C1 segment of cervical spinal cord (tissue), 14 donors: ENCODE measurements at regions not wholly inside any gene's neighbourhood (a gene's known extent, or its start where the extent isn't known, plus 50 kb on each side); places are given as distances from the start of the nearest gene placed in this dataset.
"Not testable (repeated sequence)": the region's sequence is repeated elsewhere in the genome, so short reads cannot be mapped to it uniquely, and the experiment has no call there.

Experiments used
- DNase-seq, 14 donors: peaks; one replicate each; lab custom pipeline; 2025; lab: John Stamatoyannopoulos, UW

DNA sequence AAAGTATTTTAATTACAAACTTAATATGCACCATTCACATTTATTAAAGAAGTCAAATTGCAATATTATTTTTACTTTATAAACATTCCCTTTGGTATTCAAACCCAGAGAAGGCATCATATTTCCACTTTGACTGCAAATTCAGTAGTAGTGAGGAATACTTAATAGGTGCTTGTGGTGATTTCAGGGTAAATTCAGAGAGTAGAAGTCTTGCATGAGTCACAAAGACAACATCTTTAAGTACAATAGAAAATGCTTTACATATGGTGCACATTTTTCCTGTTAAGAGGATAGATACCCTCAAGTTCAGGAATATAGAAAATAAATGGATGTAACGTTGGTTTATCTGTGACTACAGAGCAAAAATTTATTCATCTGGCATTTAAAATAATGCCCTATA is 390.2 kb downstream of the TENT5A start:
- no peak for DNase-seq

DNA sequence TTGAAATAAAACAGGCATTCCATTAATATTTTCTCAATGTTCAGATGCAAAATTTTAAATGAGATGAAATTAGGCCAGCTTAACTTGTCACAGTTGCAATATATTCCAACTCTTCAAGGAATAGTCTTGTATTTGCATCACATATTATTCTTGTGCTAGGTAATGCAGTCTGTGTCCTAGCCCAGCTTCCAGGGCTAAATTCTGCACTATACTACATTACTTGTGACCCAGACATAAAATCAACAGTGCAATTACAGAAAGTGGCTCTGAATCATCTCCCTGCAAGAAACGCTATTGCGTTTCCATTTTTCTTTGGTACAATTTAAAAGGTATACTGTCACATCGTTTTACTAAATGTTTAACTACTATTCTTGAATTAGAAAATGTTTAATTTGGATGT is 399.2 kb downstream of the TENT5A start:
- no peak for DNase-seq

DNA sequence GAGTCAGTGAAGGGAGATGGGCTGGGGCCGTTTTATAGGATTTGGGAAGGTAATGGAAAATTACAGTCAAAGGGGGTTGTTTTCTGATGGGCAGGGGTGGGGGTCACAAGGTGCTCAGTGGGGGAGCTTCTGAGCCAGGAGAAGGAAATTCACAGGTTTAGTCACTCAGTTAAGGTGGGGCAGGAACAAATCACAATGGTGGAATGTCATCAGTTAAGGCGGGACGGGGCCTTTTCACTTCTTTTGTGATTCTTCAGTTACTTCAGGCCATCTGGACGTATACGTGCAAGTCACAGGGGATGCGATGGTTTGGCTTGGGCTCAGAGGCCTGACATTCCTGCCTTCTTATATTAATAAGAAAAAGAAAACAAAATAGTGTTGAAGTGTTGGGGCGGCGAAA is 408.5 kb downstream of the TENT5A start:
- DNase-seq, result not testable (repeated sequence)

DNA sequence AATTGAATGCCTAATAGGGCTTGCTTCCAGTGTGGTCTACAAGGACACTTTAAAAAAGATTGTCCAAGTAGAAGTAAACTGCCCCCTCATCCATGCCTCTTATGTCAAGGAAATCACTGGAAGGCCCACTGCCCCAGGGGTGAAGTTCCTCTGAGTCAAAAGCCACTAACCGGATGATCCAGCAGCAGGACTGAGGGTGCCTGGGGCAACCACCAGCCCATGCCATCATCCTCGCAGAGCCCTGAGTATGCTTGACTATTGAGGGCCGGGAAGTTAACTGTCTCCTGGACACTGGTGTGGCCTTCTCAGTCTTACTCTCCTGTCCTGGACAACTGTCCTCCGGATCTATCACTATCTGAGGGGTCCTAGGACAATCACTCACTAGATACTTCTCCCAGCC is 411.5 kb downstream of the TENT5A start:
- no peak for DNase-seq

DNA sequence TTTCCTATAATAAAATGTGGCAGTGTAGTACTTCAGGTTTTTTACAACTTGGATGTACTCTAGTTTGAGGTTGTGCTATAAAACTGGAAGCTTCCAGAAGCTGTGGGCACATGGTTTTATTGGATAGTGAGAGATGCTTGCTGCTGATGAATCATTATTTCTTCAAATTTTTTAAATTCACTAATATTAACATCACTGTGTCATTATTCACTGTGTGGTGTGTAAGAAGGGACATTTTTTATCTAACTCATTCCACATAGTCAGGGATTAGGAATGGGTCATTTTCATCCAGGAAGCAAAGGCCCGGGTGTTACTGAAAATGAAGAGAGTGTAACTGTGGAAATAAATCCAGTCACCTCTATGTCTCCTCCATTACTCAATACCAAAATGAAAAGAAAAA is 421.0 kb downstream of the TENT5A start:
- no peak for DNase-seq

DNA sequence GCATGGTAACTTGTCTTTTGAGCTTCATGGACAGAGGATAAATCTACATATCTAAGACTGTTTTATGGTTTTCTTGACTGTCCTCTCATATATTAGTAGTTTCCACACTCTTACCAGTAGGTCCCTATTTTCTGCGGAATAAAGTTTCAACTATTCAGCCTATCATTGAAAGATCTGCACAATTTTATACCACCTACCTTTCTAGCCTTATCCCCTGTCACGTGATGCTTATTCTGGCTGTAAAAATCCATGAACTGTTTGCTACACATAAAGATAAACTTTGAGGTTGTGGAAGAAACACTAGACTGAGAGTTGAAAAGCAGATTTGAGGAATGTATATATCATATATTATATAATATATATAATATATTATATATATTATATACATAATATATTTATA is 423.8 kb downstream of the TENT5A start:
- no peak for DNase-seq

DNA sequence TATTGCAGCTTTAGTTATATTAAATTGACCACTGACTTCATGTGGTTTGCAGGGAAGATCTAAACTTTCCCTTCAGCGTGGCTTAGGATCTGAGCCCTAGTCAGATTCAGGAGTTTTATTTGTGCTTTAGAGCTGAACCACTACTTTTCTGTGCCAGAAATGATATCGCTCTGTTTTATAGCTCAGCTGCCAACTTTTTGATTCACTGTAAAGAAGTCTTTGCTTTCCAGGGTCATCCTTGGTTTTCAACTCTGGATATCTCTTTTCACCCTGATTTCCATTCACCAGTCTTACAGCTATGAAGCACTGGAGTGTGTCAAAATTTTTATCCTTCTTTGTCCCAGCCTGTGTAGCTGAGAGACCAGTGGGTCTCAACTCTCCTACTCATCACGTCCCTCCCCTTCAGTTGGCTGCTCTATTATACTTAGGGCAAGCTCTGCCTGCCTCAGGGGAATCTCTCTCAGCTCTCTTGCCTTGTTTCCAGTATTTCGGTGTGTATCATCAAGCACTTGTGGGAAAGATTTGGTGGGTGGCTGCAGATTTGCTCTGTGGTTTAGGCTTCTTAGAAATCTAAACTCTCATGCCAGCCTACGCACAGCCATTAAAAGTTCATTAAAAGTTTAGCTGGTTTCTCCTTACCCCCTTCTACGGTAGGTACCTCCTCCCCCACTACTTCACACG is 425.5 kb downstream of the TENT5A start:
- no peak for DNase-seq

DNA sequence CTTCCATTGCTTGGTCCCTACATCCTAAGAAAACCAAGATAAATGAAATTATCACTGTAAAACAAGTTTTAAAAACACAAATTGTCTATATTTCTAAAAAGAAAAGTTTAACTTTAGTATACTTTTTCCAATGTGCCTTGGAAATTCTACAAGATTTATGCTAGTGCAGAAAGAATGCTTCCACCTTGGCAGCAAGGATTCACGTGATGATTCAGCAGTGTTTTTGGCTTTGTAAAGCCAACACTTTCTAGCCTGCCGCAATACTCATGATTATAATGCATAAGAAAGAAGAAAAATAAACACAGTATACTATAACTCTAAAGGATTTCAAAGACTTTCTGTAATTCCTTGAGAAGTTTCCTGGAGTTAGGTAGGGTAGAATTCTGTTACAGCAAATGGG is 442.7 kb downstream of the TENT5A start:
- DNase-seq, result no peak

DNA sequence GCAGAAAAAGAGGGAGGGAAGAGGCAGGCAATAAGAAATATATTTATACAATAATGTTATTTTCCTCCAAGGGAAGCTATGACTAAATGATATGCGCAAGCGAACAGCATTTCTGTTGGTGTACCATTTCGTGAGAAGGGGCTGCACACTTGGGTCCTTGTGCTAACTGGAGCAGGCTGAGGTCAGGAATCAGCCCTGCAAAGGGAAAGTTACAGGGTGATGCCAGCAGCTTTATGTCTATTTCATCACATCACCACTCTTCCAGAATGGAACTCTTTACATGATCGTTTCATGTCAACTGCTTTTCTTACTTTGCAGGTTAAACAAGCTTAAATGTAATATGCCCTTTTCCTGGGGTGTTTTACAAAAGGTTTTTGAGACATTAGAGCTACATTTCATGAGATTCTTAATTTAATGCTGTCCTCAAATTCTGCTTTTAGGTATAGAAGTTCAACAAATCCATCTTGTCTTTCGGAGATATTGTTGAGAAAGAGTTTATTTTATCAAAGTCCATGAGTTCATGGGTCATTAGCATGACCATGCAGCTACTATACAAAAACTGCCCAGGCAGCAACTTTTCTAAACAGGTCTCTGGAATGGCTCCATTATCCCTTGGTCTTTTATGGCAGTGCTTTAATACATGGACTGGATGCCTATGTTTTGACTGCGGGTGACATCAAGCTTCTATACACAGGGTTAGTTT is 443.8 kb downstream of the TENT5A start:
- DNase-seq, result no peak

DNA sequence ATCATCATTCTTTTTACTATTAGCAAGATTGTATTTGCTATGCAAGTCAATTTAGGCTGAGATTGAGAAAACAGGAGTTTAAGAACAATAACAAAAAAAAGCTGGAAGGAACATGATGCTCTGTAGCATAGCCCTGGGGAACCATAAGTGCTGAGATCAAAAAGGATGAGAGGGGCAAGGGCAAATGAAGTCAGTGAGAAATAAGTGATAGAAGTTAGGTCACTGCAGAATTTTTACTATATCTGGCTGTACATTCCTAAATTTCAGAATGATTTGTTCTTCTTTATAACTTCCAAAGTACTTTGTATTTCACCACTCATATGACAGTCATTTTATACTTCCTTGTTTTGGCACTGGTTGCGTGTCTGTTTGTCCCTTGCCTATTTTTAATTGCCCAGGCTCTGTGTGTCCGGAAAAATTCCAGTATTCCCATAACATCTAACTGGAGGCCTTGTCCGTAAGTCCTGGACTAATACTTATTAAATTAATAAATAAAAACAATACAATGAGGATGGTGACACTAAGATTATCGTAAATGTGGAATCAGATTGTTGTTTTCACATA is 444.7 kb downstream of the TENT5A start:
- DNase-seq, result no peak

DNA sequence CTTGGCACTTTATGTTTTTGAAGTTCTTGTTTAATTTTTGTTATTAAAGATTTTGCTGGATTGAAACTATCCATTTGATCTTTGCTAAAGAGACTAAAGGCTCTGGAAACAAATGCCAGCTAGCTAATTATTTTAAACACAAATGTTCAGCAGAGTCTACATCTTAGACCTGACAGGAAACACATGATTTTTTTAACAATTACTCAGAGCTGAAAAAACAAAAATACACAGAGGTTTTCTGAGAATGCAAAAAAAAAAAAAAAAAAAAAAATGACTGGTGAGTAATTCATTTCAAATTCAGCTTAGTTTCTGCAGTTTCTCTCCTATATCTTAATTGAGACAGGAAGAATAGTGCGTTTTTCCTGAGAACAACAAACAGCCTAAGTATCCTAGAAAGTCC is 448.0 kb downstream of the TENT5A start:
- no peak for DNase-seq

DNA sequence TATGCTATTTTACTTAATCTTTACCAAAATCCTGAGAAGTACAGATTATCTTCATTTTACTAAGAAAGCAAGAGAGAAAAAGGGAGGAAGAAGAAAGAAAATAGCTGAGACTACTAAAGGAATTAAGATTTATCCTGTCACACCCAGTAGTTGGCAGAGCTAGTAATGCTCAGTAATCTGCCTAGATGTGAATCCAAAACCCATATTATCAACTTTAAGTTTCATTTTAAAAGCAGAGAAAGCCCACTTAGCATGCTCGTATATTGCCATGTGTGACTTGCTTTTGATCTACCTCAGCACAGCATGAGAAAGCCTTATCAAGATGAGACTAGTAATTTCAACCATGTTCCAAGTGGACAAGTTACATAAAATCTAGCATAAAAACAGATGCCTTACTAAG is 451.5 kb downstream of the TENT5A start:
- no peak for DNase-seq

DNA sequence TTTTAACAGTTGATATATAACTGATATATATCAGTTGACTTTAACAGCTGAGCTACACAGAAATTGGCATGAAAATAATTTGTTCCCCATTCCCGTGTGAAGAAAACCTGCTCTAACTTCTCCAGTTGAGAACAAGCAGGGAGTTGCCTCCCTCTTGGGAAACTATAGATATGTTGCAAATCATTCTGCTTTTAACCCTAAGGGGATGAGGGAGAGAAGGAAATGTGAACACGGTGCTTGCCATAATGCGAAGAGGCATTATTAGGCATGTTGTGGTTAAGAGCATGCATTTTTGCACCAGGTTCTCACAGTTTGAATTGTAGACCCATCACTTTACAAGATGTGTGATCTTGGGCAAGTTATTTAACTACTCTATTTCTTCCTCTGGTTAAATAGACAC is 453.7 kb downstream of the TENT5A start:
- DNase-seq, result no peak

DNA sequence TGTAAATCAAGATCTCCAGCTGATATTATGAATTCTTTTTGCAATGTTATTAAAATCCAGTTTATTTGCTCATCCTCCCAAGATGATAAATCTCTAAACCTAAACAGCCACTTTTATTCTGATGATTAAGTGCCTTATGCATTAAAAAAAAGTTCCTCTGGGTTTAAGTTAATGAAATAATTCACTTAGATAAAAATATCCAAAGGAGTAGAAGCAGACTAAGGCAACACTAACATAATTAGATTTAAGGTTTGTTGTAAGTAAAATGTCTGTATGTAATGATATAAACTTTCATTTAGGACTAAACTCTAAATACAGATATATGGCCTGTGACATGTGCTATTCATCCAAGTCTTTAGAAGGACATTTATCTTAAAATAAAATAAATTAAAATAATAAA is 457.2 kb downstream of the TENT5A start:
- no peak for DNase-seq

DNA sequence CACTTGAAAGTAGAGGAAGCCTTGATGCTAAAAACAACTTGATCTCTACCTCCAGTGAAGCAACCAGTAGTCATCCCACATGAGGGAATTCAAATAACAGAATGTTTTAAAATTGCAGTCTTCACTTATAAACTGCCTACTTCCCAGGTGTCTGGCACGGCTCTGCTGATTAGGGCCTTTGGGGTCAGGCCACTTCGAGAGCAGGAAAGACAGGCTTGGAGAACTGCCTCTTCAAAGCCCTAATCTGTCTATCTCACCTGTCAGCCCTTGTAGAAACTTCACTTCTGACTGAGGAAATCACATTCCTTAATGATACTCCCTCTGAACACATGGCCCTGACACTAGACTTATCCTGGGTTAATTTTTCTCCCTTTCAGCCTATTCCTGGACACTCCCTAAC is 458.6 kb downstream of the TENT5A start:
- no peak for DNase-seq

DNA sequence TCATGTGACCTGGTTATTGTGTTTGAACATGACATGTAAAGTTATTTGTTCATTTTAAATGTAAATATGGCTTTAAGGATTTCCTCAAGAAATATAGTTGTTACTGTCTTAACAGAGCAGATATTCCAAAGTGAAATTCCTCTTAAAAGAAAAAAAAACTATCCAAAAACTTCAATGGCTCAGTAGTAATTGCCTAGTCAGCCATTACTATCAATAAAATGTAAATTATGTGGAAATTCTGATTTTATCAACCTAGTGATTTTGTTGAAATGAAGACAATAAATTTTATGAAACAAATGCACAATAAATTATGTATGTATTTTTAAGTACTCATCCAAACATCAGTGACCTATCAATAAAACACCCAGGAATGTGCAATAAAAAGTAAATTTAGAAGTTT is 463.3 kb downstream of the TENT5A start:
- DNase-seq, result no peak

DNA sequence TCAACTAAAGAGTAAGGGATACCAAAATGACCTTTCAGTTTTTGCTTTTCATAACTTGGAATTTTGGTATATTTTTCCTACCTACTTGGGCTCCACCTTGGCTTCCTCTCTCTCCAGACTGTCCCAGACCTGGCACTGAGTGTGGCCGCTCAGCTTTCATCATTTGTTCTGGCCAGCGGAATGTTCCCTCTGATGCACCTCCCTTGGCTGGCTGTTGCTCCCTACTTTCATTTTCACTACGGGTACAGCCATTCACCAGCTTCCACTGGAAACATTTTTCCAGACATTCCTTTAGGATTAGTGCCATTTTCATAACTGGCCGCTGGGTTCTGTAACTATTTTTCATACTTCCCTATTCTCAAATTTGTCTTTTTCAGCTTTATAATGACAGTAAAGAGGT is 487.4 kb downstream of the TENT5A start:
- no peak for DNase-seq

DNA sequence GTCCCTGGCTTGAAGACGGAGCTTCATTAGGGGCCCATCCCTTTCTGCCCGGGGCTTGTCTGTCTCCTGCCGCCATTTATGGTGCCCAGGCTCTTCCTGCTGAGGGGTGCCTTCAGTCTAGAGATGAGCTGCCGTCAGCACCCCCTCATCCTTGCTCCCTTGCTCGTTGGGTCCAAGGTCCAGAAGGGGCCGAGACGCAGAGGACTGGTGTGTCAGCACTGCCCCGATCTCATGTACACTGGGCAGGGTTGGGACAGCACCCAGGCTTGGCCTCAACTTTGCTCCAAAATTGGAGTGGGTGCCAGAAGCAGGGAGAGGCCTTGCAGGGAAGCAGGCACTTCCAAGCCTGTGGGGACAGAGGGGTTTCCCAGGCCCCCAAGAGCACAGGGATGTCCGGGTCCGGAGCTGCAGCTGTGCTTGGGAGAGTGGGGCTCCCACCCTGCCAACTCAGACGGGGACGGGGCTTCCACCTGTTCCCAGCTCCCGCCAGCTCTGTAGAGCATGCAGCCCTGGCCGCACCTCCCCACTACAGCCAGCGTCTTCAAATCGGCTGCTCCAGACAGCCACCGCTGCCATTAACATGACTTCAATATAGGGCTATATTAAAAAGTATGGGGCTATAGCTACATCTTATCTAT is 488.8 kb downstream of the TENT5A start:
- no peak for DNase-seq

DNA sequence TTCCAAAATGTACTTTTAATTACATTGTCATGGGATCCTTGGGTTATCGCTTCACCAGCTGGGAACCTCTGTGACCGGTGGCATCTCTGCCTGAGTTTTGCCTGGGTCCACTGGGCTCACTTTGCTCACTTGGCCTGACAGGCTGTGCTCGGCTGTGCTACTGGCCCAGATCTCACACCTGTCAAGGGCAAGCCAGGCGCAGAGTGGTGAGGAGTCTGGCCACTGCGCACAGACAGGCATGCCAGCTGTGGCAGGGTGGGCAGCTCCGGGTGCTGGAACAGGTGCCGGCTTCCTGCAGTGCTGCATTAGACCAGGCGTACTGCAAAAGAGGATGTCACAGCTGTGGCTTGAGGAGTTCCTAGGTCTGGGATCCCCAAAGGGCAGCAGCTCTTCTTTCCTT is 489.8 kb downstream of the TENT5A start:
- no peak for DNase-seq

DNA sequence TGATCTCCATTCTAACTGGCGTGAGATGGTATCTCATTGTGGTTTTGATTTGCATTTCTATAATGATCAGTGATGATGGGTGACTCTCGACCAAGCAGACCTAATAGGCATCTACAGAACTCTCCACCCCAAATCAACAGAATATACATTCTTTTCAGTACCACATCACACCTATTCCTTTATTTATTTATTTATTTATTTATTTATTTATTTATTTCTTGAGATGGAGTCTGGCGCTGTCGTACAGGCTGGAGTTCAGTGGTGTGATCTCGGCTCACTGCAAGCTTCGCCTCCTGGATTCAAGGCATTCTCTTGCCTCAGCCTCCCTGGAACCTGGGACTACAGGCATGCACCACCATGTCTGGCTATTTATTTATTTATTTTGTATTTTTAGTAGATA is 496.3 kb downstream of the TENT5A start:
- DNase-seq, result not testable (repeated sequence)

DNA sequence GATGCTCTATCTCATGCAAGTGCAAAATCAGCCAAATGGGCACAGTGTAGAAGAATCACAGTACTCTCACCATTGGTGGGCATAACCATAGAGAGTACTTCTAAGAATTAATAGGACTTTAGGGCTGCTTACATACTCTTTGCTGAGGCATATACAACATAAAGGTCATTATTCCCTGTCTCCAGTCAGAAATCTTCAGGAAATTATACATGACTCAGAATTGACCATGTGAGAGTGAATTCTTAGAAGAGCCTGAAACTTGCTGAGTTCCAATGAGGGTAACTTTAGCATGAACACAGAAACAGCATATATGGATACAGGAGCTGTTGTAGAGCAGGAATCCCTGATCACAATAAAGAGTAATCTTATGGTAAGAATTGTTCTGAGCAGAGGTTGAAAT is 498.7 kb downstream of the TENT5A start:
- DNase-seq, result no peak

DNA sequence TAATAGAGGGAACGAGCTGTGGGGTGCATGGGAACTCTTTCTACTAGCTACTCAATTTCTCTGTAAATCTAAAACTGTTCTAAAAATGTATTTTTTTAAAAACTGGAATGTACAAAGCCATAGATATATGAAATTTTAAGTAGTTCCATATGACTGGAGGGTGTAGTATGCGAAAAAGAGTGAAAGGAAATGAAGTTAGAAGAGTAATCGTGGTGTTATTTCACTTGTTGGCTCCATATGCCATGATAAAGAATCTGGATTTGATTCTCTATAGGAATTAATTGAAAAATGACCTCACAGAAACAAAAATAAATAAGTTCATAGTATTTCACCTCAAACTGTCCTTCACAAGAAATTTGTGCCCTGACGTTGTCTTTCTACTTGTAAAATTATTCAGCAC is 500.2 kb downstream of the TENT5A start:
- no peak for DNase-seq

DNA sequence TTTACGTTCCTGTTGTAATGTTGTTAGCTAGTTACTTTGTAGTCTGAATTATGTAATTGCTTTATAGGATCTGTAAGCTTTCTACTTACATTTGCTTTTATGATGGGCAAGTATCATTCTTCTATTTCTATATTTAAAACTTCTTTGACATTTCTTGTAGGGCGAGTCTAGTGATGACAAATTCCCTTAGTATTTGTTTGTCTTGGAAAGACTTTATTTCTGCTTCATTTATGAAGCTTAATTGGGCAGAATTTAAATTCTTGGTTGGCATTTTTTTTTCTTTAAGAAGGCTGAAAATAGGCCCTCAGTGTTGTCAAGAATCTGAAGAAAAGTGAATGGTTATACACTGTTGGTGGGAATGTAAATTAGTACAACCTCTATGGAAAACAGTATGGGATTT is 506.3 kb downstream of the TENT5A start:
- DNase-seq, result no peak
